ENCODE measurements at regions not wholly inside any gene's neighbourhood (a gene's known extent, or its start where the extent isn't known, plus 50 kb on each side); places are given as distances from the start of the nearest gene placed in this dataset.

GRCh38 chr11:121881806-121882205 is 234.2 kb downstream of the BLID start:
- TF ChIP-seq ZNF512 (CRISPR knock-in tag; IDR thresholded peaks at IDR 0.05; ENCODE audit: borderline replicate concordance) (no peak), NFE2L1 (CRISPR knock-in tag; IDR thresholded peaks at IDR 0.05) (no peak), NFYB (CRISPR knock-in tag; conservative IDR thresholded peaks at IDR 0.05; ENCODE audit: low read depth) (no peak)
